ENCODE measurements at regions not wholly inside any gene's neighbourhood (a gene's known extent, or its start where the extent isn't known, plus 50 kb on each side); places are given as distances from the start of the nearest gene placed in this dataset.

DNA sequence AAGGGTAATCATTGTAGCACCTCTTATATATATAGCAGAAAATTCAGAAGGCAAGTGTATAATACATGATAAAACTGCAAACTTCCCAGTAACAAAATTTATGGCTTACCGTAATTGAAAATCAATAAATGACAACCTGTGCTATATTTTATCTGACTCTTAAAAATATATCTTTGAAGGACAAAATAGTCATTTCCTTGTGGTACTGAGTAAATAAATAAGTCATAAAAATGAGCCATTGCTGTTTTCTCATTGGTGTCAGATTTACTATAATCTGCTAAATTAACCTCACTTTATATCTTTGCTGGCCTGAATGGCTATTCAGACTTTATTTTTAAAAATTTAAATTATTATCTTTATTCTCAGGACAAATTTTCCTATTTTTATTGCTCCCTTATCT, 1319.1 kb upstream of the SPRY2 start:
- TF ChIP-seq, protein P1, sequence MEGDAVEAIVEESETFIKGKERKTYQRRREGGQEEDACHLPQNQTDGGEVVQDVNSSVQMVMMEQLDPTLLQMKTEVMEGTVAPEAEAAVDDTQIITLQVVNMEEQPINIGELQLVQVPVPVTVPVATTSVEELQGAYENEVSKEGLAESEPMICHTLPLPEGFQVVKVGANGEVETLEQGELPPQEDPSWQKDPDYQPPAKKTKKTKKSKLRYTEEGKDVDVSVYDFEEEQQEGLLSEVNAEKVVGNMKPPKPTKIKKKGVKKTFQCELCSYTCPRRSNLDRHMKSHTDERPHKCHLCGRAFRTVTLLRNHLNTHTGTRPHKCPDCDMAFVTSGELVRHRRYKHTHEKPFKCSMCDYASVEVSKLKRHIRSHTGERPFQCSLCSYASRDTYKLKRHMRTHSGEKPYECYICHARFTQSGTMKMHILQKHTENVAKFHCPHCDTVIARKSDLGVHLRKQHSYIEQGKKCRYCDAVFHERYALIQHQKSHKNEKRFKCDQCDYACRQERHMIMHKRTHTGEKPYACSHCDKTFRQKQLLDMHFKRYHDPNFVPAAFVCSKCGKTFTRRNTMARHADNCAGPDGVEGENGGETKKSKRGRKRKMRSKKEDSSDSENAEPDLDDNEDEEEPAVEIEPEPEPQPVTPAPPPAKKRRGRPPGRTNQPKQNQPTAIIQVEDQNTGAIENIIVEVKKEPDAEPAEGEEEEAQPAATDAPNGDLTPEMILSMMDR (IDR thresholded peaks at IDR 0.05) = no peak
- no peak for TF ChIP-seq POLR2A (IDR thresholded peaks at IDR 0.05)
